ENCODE measurements at regions not wholly inside any gene's neighbourhood (a gene's known extent, or its start where the extent isn't known, plus 50 kb on each side); places are given as distances from the start of the nearest gene placed in this dataset.

DNA sequence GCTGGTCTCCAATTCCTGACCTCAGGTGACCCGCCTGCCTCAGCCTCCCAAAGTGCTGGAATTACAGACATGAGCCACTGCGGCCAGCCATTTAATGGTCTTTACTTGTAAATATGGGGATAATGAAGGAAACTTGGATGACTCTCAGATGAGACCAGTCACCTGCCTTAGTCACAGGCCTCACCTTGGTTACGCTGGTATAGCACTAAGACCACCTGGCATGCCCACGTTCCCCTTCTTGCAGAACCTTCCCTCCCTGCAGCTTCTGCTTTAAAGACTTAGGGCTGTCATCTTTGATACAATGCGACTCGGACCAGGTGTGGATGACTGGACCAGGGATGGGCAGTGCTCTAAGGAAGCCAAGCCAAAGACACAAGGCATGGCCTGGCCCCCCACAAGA, 629.9 kb downstream of the CCDC171 start:
- Histone ChIP-seq H3K4me3 (ENCODE audit: low read length) (no peak overlapping the region), H3K79me2 (ENCODE audit: low read length) (no peaks in the 10 kb centered on the region), H3K9ac (ENCODE audit: low read length) (no peak overlapping the region), H3K4me1 (ENCODE audit: low read length) (peaks cover 14% of the 10 kb centered on the region), H2AFZ (ENCODE audit: low read depth, low read length) (no peak overlapping the region), H3K9me3 (ENCODE audit: insufficient read depth, low read length) (no peaks in the 10 kb centered on the region), H3K36me3 (replicated peaks; ENCODE audit: low read depth, low read length) (no peaks in the 10 kb centered on the region), H3K27ac (ENCODE audit: low read length) (no peak overlapping the region), H4K20me1 (ENCODE audit: insufficient read depth, low read length) (no peaks in the 10 kb centered on the region), H3K27me3 (ENCODE audit: low read depth, low read length) (no peaks in the 10 kb centered on the region), H3K4me2 (ENCODE audit: low read length) (no peak overlapping the region)
- TF ChIP-seq EZH2phosphoT487 (IDR thresholded peaks at IDR 0.05; ENCODE audit: low read depth): no peak
- TF ChIP-seq, protein P1, sequence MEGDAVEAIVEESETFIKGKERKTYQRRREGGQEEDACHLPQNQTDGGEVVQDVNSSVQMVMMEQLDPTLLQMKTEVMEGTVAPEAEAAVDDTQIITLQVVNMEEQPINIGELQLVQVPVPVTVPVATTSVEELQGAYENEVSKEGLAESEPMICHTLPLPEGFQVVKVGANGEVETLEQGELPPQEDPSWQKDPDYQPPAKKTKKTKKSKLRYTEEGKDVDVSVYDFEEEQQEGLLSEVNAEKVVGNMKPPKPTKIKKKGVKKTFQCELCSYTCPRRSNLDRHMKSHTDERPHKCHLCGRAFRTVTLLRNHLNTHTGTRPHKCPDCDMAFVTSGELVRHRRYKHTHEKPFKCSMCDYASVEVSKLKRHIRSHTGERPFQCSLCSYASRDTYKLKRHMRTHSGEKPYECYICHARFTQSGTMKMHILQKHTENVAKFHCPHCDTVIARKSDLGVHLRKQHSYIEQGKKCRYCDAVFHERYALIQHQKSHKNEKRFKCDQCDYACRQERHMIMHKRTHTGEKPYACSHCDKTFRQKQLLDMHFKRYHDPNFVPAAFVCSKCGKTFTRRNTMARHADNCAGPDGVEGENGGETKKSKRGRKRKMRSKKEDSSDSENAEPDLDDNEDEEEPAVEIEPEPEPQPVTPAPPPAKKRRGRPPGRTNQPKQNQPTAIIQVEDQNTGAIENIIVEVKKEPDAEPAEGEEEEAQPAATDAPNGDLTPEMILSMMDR (IDR thresholded peaks at IDR 0.05; ENCODE audit: low read depth, low read length): no peak

DNA sequence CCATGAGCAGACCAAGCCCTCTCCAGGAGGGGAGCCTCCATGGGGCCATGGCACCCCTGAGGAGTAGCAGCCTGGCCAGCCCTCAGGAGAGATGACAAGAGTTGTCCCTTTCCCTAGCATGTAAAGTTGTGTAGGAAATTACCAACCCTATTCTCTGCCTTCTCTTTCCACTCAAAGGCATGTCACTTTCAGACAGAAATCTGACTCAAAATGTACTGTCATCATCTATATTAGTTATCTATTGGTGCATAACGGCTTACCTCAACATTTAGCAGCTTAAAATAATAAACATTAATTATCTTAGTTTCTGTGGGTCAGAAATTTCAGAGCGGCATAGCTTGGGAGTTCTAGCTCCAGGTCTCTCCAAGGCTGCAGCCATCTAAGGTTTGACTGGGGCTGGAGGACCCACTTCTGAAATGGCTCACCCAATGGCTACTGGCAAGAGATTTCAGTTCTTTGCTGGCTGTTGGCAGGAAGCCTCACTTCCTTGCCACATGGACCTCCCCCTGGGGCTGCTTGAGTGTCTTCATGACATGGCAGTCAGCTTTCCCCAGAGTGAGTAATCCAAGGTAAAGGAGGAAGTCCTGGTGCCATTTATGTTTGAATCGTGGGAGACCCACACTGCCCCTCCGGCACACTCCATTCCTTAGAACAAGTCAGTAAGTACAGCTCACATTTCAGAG, 632.3 kb downstream of the CCDC171 start:
- Histone ChIP-seq H3K9ac (ENCODE audit: low read length) (no peak overlapping the region), H2AFZ (ENCODE audit: low read depth, low read length) (no peak overlapping the region), H4K20me1 (ENCODE audit: insufficient read depth, low read length) (no peaks in the 10 kb centered on the region), H3K4me2 (ENCODE audit: low read length) (no peak overlapping the region), H3K27ac (ENCODE audit: low read length) (no peak overlapping the region), H3K36me3 (replicated peaks; ENCODE audit: low read depth, low read length) (no peaks in the 10 kb centered on the region), H3K79me2 (ENCODE audit: low read length) (no peaks in the 10 kb centered on the region), H3K4me1 (ENCODE audit: low read length) (0 out of 2 replicates have a peak, but pooled peaks cover 6% of the 10 kb centered on the region), H3K4me3 (ENCODE audit: low read length) (no peak overlapping the region), H3K9me3 (ENCODE audit: insufficient read depth, low read length) (no peaks in the 10 kb centered on the region), H3K27me3 (ENCODE audit: low read depth, low read length) (no peaks in the 10 kb centered on the region)
- TF ChIP-seq, protein P1 (IDR thresholded peaks at IDR 0.05; ENCODE audit: low read depth, low read length): no peak
- no peak for TF ChIP-seq EZH2phosphoT487 (IDR thresholded peaks at IDR 0.05; ENCODE audit: low read depth)

DNA sequence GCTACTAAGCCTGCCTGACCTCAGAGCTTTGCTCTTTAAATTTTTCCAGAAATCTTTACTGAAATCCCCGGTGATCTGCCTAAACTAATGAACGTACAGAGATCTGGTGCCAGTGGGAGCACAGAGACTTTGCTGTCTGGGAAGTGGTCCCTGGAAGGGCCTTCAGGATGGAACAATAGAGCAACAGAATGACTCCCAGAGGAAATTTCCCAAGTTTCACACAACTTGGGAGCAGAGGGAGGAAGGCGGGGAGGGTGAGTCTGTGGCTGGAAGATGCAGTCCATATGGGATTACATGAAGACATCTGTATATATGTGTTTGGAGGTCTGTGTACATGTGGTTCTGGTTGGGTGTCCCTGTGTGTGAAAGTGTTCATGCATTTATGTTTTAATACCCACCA, 638.3 kb downstream of the CCDC171 start:
- Histone ChIP-seq H2AFZ (ENCODE audit: low read depth, low read length) (no peak overlapping the region), H3K4me3 (ENCODE audit: low read length) (no peak overlapping the region), H3K9me3 (ENCODE audit: insufficient read depth, low read length) (no peaks in the 10 kb centered on the region), H4K20me1 (ENCODE audit: insufficient read depth, low read length) (no peaks in the 10 kb centered on the region), H3K4me2 (ENCODE audit: low read length) (no peak overlapping the region), H3K79me2 (ENCODE audit: low read length) (no peaks in the 10 kb centered on the region), H3K4me1 (ENCODE audit: low read length) (peaks cover 4% of the 10 kb centered on the region; the same call in 1 of the 2 replicates), H3K27ac (ENCODE audit: low read length) (no peak overlapping the region), H3K36me3 (replicated peaks; ENCODE audit: low read depth, low read length) (no peaks in the 10 kb centered on the region), H3K9ac (ENCODE audit: low read length) (no peak overlapping the region), H3K27me3 (ENCODE audit: low read depth, low read length) (no peaks in the 10 kb centered on the region)
- TF ChIP-seq, protein P1 (IDR thresholded peaks at IDR 0.05; ENCODE audit: low read depth, low read length): no peak
- TF ChIP-seq EZH2phosphoT487 (IDR thresholded peaks at IDR 0.05; ENCODE audit: low read depth): no peak

DNA sequence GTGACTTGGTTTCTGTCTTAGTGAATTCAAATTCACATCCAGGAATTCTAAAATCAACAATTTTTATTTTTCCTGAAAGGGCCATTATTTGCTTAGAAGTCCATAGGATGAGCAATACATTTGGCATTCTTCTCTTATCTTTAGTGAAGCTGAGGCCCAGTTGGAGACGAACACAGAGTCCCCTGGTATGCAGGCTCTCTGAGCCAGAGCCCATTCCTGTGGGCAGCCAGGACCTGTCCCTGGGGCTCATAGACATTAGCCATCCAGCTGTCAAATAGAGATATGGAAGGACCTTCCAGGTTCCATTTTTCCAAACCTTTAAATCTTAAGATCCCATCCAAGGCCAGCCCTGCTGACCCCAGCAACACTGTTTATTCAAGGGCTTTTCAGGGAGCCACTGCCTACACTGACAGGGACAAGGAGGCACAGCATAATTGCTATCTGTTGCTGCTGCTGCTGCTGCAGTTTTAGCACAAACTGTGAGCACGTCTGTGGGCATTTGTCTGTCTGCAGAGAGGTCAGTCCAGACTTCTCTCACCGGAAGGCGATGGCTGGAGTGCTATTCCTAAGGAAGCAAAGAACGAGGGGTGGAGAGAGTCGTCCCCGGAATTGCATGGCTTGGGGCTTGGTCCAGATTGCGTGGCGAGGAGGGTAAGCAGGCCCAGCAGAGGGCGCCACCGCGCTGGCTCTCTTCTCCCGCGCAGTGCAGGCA, 639.0 kb downstream of the CCDC171 start:
- Histone ChIP-seq H3K27ac (ENCODE audit: low read length) (no peak overlapping the region), H3K79me2 (ENCODE audit: low read length) (no peaks in the 10 kb centered on the region), H3K9me3 (ENCODE audit: insufficient read depth, low read length) (no peaks in the 10 kb centered on the region), H3K36me3 (replicated peaks; ENCODE audit: low read depth, low read length) (no peaks in the 10 kb centered on the region), H3K4me1 (ENCODE audit: low read length) (peaks cover 4% of the 10 kb centered on the region; the same call in 1 of the 2 replicates), H2AFZ (ENCODE audit: low read depth, low read length) (peak overlapping the region; percentile 90), H3K4me2 (ENCODE audit: low read length) (peak overlapping the region; percentile 92), H4K20me1 (ENCODE audit: insufficient read depth, low read length) (no peaks in the 10 kb centered on the region), H3K4me3 (ENCODE audit: low read length) (peak overlapping the region; percentile 65), H3K9ac (ENCODE audit: low read length) (no peak overlapping the region), H3K27me3 (ENCODE audit: low read depth, low read length) (no peaks in the 10 kb centered on the region)
- TF ChIP-seq EZH2phosphoT487 (IDR thresholded peaks at IDR 0.05; ENCODE audit: low read depth): no peak
- TF ChIP-seq, protein P1 (IDR thresholded peaks at IDR 0.05; ENCODE audit: low read depth, low read length): peak; percentile 77

All from OCI-LY3 (cell line).